Middle frontal gyrus (tissue), 1 donor: ENCODE measurements at regions not wholly inside any gene's neighbourhood (a gene's known extent, or its start where the extent isn't known, plus 50 kb on each side); places are given as distances from the start of the nearest gene placed in this dataset.
"Not testable (repeated sequence)": the region's sequence is repeated elsewhere in the genome, so short reads cannot be mapped to it uniquely, and the experiment has no call there.

Experiments used
- DNase-seq: peaks from one replicate; pipeline ENCODE4 v3.0.0-alpha.2; 2015; ENCODE audit warnings: low spot score; ENCODE audit errors: extremely low spot score

DNA sequence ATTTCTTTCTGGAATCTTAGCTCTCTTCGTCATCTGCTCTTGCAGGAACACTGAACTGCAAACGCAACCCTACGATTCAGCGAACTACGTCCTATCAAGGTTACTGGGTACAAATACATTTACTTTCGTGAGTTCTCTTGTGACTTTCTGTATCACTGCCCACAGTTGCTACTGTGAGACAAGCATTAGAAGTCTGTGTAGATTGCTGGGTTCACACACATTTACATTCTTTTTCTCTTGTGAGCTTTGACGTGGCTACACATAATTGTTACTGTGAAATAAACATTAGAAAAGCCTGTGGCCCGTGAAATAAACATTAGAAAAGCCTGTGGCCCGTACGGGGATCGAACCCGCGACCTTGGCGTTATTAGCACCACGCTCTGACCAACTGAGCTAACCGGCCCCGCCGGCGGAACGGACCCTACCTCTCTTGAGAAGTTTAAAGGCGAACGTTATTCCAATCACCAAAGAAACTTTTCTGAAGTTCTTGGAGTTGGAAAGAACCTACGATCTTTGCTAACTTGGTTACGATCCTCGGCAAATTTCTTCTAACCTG lies 61.2 kb upstream of the ZNF322 start:
- not testable (repeated sequence) for DNase-seq

DNA sequence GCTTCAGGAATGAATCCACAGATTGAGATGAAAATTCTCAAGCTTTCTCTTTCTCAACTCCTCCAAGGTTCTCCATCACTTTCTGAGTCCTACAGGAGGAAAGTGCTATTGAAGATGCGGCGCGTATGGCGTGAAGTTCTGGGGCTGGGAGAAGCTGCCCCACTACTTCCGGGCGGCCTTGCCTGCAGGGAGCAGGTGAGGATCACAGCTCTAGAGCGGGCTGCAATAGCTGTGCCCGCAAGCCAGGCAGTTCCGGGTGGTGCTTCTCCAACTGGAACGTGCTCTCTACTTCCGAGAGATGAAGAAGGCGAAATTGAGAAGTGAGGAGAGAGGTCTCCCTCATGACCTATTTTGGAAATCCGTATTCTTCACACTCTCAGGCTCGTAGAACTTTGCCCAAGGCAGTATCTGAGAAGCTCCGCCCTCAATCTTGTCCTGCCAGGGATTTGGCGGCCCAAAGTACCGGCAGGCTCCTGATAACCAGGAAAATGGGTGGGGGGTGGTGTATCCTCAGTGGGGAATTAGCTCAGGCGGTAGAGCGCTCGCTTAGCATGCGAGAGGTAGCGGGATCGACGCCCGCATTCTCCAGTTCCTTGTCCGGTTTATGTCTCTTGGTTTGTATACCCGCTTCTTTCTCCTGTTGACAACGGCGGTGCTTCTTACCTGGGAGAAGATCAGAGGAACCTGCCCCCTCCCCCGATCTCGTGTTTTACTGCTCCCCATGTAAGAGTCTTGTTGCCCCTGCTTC lies 70.6 kb upstream of the ZNF322 start:
- DNase-seq: not testable (repeated sequence)

GRCh38 chr6:26734776-26735472 lies 75.4 kb upstream of the ZNF322 start:
- not testable (repeated sequence) for DNase-seq

DNA sequence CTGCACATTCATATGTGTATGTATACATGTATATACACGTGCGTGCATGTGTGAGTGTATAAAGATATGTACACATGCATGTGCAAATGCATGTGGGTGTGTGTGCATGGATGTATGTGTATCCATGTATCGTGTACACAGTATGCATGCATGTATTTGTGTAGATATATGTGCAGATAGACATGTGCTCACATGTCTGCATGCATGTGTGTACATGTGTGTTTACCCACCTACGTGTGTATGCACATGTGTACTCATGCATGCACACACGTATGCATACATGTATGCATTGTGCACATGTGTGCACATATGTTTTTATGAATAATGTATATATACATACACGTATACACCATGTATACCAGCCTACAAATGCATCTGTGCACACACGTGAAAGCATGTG lies 80.3 kb upstream of the ZNF322 start:
- DNase-seq: no peak

- DNase-seq: no peak
These were observed 83.7 kb upstream of the ZNF322 start for GRCh38 chr6:26743157-26743821.

GRCh38 chr6:26743941-26744699 lies 84.6 kb upstream of the ZNF322 start:
- no peak for DNase-seq

DNA sequence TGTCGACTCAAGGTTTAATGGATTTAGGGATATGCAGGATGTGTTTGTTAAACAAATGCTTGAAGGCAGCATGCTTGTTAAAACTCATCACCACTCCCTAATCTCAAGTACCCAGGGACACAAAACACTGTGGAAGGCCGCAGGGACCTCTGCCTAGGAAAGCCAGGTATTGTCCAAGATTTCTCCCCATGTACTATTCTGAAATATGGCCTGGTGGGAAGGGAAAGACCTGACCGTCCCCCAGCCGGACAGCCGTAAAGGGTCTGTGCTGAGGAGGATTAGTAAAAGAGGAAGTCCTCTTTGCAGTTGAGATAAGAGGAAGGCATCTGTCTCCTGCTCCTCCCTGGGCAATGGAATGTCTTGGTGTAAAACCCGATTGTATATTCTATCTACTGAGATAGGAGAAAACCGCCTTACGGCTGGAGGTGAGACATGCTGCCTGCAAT lies 85.3 kb upstream of the ZNF322 start:
- DNase-seq: not testable (repeated sequence)

GRCh38 chr6:26745964-26746363 lies 86.4 kb upstream of the ZNF322 start:
- DNase-seq: not testable (repeated sequence)

DNA sequence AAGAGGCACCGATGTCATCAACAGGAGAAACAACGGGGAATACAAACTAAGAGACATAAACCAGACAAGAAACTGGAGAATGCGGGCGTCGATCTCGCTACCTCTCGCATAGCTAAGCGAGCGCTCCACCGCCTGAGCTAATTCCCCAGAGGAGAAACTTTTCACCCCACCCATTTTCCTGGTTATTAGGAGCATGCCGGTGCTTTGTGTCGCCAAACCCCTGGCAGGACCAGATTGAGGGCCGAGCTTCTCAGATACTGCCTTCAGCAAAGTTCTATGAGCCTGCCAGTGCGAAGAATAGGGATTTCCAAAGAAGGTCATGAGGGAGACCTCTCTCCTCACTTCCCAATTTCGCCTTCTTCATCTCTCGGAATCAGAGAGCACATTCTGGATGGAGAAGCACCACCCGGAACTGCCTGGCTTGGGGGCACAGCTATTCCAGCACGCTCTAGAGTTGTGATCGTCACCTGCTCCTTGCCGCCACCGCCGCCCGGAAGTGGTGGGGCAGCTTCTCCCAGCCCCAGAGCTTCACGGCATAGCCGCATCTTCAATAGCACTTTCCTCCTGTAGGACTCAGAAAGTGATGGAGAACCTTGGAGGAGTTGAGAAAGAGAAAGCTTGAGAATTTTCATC lies 89.7 kb upstream of the ZNF322 start:
- not testable (repeated sequence) for DNase-seq

GRCh38 chr6:26749759-26750126 lies 90.2 kb upstream of the ZNF322 start:
- DNase-seq: not testable (repeated sequence)

GRCh38 chr6:26754212-26754611 lies 94.7 kb upstream of the ZNF322 start:
- no peak for DNase-seq

GRCh38 chr6:26754801-26755200 lies 95.3 kb upstream of the ZNF322 start:
- not testable (repeated sequence) for DNase-seq

GRCh38 chr6:26756067-26756805 lies 96.7 kb upstream of the ZNF322 start:
- DNase-seq: not testable (repeated sequence)

DNA sequence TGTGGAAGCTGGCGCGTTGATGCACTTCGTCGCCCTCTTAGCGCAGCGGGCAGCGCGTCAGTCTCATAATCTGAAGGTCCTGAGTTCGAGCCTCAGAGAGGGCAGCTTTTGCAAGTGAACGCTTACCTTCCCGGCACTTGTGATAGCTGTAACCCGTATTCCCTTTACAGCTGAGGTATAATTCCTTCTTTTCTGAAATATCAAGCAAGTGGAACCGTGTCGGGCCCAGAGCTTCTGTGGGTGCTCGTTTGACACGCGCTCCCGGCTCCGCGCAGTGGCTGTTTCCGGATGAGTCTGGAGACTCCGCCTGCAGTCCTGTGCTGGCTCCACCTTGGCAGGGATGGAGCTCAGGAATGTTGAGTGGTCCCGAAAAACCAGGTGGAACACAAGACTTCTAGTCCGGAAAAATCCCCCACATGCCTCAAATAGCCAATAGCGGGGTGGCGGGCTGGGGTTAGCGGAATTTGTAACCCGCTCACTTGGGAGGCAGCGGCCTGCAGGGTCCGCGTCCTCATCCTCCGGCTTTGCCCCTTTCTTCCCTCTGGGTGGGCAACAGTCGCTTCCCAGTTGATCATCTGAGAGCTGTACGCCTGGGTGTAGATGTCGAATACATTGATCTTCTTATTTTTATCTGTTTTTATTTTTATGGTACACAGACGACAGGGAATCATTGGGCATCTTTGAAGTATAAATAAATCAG lies 106.8 kb upstream of the ZNF322 start:
- DNase-seq: not testable (repeated sequence)

- not testable (repeated sequence) for DNase-seq
These were observed 111.6 kb upstream of the ZNF322 start for GRCh38 chr6:26770941-26771666.

- not testable (repeated sequence) for DNase-seq
These were observed 113.9 kb upstream of the ZNF322 start for GRCh38 chr6:26773414-26773813.

DNA sequence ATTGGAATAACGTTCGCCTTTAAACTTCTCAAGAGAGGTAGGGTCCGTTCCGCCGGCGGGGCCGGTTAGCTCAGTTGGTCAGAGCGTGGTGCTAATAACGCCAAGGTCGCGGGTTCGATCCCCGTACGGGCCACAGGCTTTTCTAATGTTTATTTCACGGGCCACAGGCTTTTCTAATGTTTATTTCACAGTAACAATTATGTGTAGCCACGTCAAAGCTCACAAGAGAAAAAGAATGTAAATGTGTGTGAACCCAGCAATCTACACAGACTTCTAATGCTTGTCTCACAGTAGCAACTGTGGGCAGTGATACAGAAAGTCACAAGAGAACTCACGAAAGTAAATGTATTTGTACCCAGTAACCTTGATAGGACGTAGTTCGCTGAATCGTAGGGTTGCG lies 121.0 kb upstream of the ZNF322 start:
- DNase-seq: not testable (repeated sequence)

GRCh38 chr6:26795474-26796307 lies 136.1 kb upstream of the ZNF322 start:
- not testable (repeated sequence) for DNase-seq
